ENCODE measurements at regions not wholly inside any gene's neighbourhood (a gene's known extent, or its start where the extent isn't known, plus 50 kb on each side); places are given as distances from the start of the nearest gene placed in this dataset.
A peak's percentile ranks its signal among the peaks of the same experiment; 100 is the strongest.
"Not testable (repeated sequence)": the region's sequence is repeated elsewhere in the genome, so short reads cannot be mapped to it uniquely, and the experiment has no call there.

DNA sequence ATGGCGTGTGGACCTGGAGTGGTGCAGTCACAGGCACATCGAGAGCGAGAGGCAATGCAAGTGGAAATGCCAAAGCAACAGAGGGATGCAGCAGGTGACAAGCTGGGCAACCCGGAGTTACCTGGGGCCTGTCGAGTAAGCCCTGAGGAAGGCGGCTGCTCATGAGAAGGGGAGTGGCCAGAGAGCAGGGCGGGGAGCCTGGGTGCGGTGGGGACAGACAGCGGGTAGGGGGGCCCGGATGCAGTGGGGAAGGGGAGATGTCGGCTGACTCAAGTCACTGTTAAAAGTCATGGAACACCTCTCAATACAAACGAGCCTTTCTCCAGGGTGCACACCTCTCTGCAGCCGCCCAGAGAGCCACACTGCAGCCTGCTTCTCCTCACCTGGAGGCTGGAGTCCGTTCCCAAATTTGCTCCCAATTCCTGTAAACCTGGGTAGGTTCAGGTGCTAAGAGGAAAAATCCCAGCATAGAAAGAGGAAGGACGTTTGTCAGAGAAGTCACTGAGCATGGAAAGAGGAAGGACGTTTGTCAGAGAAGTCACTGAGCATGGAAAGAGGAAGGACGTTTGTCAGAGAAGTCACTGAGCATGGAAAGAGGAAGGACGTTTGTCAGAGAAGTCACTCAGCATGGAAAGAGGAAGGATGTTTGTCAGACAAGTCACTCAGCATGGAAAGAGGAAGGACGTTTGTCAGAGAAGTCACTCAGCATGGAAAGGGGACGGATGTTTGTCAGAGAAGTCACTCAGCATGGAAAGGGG is 71.7 kb upstream of the TWIST2 start:
- Mint-ChIP-seq H3K36me3 (peaks cover 2% of the 10 kb centered on the region), H3K9me3 (peaks cover 0 to 6% (median 0%) of the 10 kb centered on the region in 3 donors), H3K27me3 (no peaks in the 10 kb centered on the region), H3K4me3 (no peak overlapping the region), H3K4me1 (peaks cover 0 to 5% (median 4%) of the 10 kb centered on the region in 3 donors), H3K27ac (peak overlapping the region in 2 of 3 donors; percentile 94)

DNA sequence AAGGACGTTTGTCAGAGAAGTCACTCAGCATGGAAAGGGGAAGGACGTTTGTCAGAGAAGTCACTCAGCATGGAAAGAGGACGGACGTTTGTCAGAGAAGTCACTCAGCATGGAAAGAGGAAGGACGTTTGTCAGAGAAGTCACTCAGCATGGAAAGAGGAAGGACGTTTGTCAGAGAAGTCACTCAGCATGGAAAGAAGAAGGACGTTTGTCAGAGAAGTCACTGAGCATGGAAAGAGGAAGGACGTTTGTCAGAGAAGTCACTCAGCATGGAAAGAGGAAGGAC is 71.2 kb upstream of the TWIST2 start:
- not testable (repeated sequence) for H3K27ac Mint-ChIP-seq, H3K4me1 Mint-ChIP-seq, H3K36me3 Mint-ChIP-seq, H3K4me3 Mint-ChIP-seq, H3K9me3 Mint-ChIP-seq, H3K27me3 Mint-ChIP-seq

DNA sequence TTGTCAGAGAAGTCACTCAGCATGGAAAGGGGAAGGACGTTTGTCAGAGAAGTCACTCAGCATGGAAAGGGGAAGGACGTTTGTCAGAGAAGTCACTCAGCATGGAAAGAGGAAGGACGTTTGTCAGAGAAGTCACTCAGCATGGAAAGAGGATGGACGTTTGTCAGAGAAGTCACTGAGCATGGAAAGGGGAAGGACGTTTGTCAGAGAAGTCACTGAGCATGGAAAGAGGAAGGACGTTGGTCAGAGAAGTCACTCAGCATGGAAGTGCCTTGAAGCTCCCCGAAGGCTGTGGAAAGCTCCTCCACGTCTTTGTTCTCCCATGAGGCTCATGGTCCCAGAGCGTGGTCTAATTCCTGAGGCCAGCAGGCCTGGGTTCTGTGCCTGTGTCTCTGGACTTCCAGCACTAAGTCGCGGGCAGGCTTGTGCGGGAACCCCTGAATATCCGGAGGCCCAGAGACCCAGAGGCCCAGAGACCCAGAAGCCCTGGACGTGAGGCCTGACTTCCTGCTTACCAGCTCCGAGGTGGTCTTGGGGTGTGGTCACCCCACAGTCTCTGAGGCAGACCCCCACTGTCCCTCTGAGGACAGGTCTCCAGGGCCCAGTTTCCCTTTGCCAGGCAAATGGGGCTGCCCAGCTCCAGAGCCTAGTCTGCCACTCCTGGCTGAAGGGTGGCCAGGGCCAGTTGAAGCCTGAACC is 70.4 kb upstream of the TWIST2 start:
- no peaks in the 10 kb centered on the region for H3K27me3 Mint-ChIP-seq
- H3K4me3 Mint-ChIP-seq = no peak overlapping the region
- H3K27ac Mint-ChIP-seq = peak overlapping the region in 2 of 3 donors; percentile 16 to 48
- peaks cover 0 to 13% (median 0%) of the 10 kb centered on the region in 3 donors for H3K9me3 Mint-ChIP-seq
- H3K4me1 Mint-ChIP-seq = peaks cover 0 to 5% (median 4%) of the 10 kb centered on the region in 3 donors
- H3K36me3 Mint-ChIP-seq = no peaks in the 10 kb centered on the region

DNA sequence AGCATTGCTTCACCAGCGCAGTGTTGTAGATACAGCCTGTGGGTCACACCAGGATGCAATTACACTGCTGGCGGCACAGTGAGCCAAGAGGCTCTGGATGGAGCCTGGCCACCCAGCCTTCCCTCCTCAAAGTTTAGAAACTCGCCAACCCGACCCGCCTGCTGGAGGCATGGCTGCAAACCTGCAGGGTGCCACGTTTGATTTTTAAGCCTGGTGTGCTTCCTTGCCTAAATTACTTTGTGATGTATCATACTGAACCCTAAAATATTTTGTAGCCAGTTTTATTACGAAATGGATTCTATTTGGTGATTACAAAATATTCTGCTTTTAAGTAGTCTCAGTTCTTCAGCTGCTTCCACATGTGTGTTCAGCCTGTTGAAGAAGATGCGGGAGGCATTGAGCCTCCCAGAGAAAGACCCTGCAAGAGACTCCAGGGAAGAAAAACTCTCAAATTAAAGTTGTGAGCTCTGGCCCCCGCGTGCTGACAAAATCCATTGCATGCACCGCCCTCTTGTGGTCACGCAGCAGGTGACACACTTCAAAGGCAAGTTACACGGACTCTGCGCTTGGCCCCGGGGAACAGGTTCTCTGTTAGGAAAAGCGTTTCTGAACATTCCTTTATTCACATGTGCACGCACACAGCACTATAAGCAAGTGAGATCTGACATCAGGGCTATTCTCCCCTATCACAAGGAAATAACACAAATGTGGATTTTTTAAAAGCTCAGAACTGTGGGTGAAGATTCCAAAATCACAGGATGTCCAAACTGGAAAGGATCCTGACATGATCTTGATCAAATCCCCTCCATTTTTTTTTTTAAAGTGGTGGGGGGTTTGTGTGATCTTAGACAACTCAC is 63.0 kb upstream of the TWIST2 start:
- no peaks in the 10 kb centered on the region for H3K36me3 Mint-ChIP-seq
- no peak overlapping the region for H3K27ac Mint-ChIP-seq
- H3K9me3 Mint-ChIP-seq = peaks cover 0 to 13% (median 0%) of the 10 kb centered on the region in 3 donors
- peaks cover 3% of the 10 kb centered on the region for H3K27me3 Mint-ChIP-seq
- peaks cover 0 to 1% (median 1%) of the 10 kb centered on the region in 3 donors for H3K4me1 Mint-ChIP-seq
- H3K4me3 Mint-ChIP-seq = no peak overlapping the region

- Mint-ChIP-seq H3K27me3 (peaks cover 3% of the 10 kb centered on the region), H3K9me3 (peaks cover 0 to 13% (median 0%) of the 10 kb centered on the region in 3 donors), H3K27ac (no peak overlapping the region), H3K36me3 (no peaks in the 10 kb centered on the region), H3K4me1 (peaks cover 0 to 1% (median 1%) of the 10 kb centered on the region in 3 donors), H3K4me3 (no peak overlapping the region)
These were observed 62.4 kb upstream of the TWIST2 start for GRCh38 chr2:238785528-238785860.

DNA sequence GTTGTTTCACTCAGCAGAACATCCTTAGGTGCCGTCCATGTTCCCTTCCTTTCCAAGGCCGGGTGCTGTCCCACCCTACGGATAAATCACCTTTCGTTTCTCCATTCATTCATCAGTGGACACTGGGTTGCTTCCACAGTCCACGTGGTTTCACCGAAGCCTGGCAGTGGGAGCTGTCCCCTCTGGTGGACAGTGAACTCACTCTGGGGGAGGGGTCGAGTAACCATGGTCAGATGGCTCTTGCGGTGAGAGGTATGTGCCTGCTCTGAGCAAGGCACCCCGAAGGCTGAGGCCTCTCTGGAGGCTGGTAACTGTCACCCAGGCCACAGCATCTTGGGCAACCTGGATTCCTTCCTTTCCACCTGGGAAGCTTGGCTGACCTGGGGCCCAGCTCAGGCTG is 61.5 kb upstream of the TWIST2 start:
- peaks cover 3% of the 10 kb centered on the region for H3K27me3 Mint-ChIP-seq

DNA sequence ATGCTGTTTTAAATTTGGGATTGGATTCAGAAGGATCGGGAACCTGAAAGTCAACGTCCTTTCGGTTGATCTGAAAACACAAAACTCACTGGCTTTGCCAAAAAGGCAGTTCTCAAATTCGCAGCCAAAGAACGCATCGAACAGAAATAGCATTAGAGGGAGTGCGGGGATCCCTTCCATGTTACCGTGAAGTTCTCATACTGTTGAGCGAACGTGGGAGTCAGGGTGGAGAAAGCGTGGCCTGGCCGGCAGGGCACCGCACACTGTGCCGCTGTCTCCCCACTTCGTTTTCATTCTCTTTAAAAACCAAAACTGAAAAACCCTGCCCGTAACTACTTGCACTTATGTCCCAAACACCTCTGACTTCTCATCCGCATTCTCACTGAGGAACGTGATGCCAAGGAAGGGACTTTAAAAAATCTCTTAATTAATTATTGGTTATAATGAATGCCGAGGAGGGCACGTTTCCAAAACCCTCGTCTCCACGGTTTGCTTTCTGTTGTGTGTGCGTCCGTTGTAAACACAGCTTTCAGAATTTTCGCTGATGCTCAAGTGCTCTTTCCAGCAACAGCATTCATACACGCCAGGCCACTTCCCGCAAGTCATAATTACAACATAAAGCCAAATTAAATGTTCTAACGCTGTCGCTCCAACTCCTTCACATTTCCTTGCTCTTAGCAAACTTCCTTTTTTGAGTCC is 60.9 kb upstream of the TWIST2 start:
- Mint-ChIP-seq H3K36me3 (no peaks in the 10 kb centered on the region), H3K4me1 (peaks cover 0 to 1% (median 1%) of the 10 kb centered on the region in 3 donors), H3K27me3 (peaks cover 3% of the 10 kb centered on the region), H3K4me3 (no peak overlapping the region), H3K27ac (no peak overlapping the region), H3K9me3 (peaks cover 0 to 5% (median 0%) of the 10 kb centered on the region in 3 donors)

More for the DNA sequence above, 61.5 kb upstream of the TWIST2 start:
- no peak overlapping the region for H3K4me3 Mint-ChIP-seq
- H3K4me1 Mint-ChIP-seq = peaks cover 0 to 1% (median 1%) of the 10 kb centered on the region in 3 donors
- no peaks in the 10 kb centered on the region for H3K36me3 Mint-ChIP-seq
- H3K9me3 Mint-ChIP-seq = peaks cover 0 to 6% (median 0%) of the 10 kb centered on the region in 3 donors
- no peak overlapping the region for H3K27ac Mint-ChIP-seq

DNA sequence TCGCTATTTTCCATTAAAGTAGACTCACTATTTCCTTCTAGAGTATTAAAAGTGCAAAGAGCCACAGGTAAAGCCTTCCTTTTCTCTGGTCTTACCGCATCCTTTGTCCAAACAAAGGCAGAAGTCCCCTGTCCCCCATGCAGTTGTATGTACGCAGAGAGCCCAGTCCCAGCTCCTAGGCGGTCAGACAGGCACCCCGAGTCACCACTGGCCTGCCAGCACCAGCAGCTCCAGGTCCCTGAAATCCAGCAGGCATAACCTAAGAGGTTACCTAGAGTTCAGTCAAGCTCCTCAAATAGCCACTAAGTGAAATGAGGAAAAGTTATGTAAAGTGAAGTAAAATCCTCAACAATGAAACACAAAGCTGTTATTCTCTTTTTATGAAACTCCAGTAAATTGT is 60.4 kb upstream of the TWIST2 start:
- Mint-ChIP-seq H3K27ac (no peak overlapping the region), H3K4me1 (peaks cover 0 to 1% (median 1%) of the 10 kb centered on the region in 3 donors), H3K36me3 (no peaks in the 10 kb centered on the region), H3K4me3 (no peak overlapping the region), H3K27me3 (peaks cover 3% of the 10 kb centered on the region), H3K9me3 (no peaks in the 10 kb centered on the region)

GRCh38 chr2:238789317-238789806 is 58.5 kb upstream of the TWIST2 start:
- Mint-ChIP-seq H3K4me3 (no peak overlapping the region), H3K27me3 (peaks cover 3% of the 10 kb centered on the region), H3K4me1 (peaks cover 0 to 1% (median 1%) of the 10 kb centered on the region in 3 donors), H3K36me3 (no peaks in the 10 kb centered on the region), H3K9me3 (no peaks in the 10 kb centered on the region), H3K27ac (no peak overlapping the region)

- H3K9me3 Mint-ChIP-seq = no peaks in the 10 kb centered on the region
- H3K36me3 Mint-ChIP-seq = no peaks in the 10 kb centered on the region
- no peaks in the 10 kb centered on the region for H3K4me1 Mint-ChIP-seq
- H3K4me3 Mint-ChIP-seq = no peak overlapping the region
- H3K27me3 Mint-ChIP-seq = no peaks in the 10 kb centered on the region
- H3K27ac Mint-ChIP-seq = no peak overlapping the region
These were observed 57.6 kb upstream of the TWIST2 start for GRCh38 chr2:238790126-238790832.

GRCh38 chr2:238790833-238791230 is 57.1 kb upstream of the TWIST2 start:
- Mint-ChIP-seq H3K9me3 (no peaks in the 10 kb centered on the region), H3K36me3 (no peaks in the 10 kb centered on the region), H3K4me3 (no peak overlapping the region), H3K27me3 (no peaks in the 10 kb centered on the region), H3K27ac (no peak overlapping the region), H3K4me1 (no peaks in the 10 kb centered on the region)

GRCh38 chr2:238791354-238791753 is 56.5 kb upstream of the TWIST2 start:
- no peaks in the 10 kb centered on the region for H3K27me3 Mint-ChIP-seq
- H3K4me1 Mint-ChIP-seq = no peaks in the 10 kb centered on the region
- no peak overlapping the region for H3K27ac Mint-ChIP-seq
- peaks cover 0 to 2% (median 0%) of the 10 kb centered on the region in 3 donors for H3K9me3 Mint-ChIP-seq
- H3K4me3 Mint-ChIP-seq = no peak overlapping the region
- no peaks in the 10 kb centered on the region for H3K36me3 Mint-ChIP-seq

DNA sequence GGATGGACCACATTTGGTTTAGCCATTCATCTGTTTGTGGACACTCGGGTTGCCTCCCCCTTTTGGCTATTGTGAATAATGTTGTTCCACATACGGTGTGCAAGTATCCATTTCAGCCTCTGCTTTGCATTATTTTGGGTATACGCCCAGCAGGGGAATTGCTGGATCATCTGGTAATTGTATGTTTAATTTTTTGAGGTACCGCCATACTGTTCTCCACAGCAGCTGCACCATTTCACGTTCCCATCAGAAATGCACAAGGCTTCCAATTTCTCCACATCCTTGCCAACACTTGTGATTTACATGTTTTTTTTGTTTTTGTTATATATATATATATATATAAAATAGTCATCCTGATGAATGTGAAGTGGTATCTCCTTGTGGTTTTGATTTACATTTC is 54.6 kb upstream of the TWIST2 start:
- Mint-ChIP-seq H3K27me3 (peaks cover 2% of the 10 kb centered on the region), H3K9me3 (peaks cover 0 to 3% (median 0%) of the 10 kb centered on the region in 3 donors), H3K4me3 (no peak overlapping the region), H3K36me3 (no peaks in the 10 kb centered on the region), H3K27ac (no peak overlapping the region), H3K4me1 (no peaks in the 10 kb centered on the region)

- Mint-ChIP-seq H3K27ac (no peak overlapping the region), H3K4me3 (no peak overlapping the region), H3K36me3 (no peaks in the 10 kb centered on the region), H3K27me3 (peaks cover 2% of the 10 kb centered on the region), H3K4me1 (no peaks in the 10 kb centered on the region), H3K9me3 (peaks cover 0 to 3% (median 0%) of the 10 kb centered on the region in 3 donors)
These were observed 54.0 kb upstream of the TWIST2 start for GRCh38 chr2:238793801-238794449.

Data from IgD-negative memory B cell (primary cell).